NCI-H748 (cell line): ENCODE measurements at regions not wholly inside any gene's neighbourhood (a gene's known extent, or its start where the extent isn't known, plus 50 kb on each side); places are given as distances from the start of the nearest gene placed in this dataset.
A peak's percentile ranks its signal among the peaks of the same experiment; 100 is the strongest.

ENCODE experiments used
- DNase-seq: peaks from one replicate; lab custom pipeline; 2025; ENCODE audit not compliant: unreplicated experiment; lab: John Stamatoyannopoulos, UW

GRCh38 chr4:138535316-138535715, 293.2 kb upstream of the SLC7A11 start:
- no peak for DNase-seq

- peak; percentile 53 for DNase-seq
These were observed 280.2 kb upstream of the SLC7A11 start for GRCh38 chr4:138522366-138522765.

- DNase-seq: no peak
These were observed 279.7 kb upstream of the SLC7A11 start for GRCh38 chr4:138521809-138522208.

GRCh38 chr4:138519436-138519835, 277.3 kb upstream of the SLC7A11 start:
- no peak for DNase-seq

- DNase-seq: no peak
These were observed 271.4 kb upstream of the SLC7A11 start for GRCh38 chr4:138513535-138513934.

- DNase-seq: no peak
These were observed 270.6 kb upstream of the SLC7A11 start for GRCh38 chr4:138512756-138513155.

- no peak for DNase-seq
These were observed 267.9 kb upstream of the SLC7A11 start for GRCh38 chr4:138510053-138510452.

GRCh38 chr4:138509346-138509745, 267.2 kb upstream of the SLC7A11 start:
- no peak for DNase-seq

GRCh38 chr4:138507522-138507921, 265.4 kb upstream of the SLC7A11 start:
- no peak for DNase-seq

GRCh38 chr4:138501614-138502013, 259.5 kb upstream of the SLC7A11 start:
- DNase-seq: no peak

- no peak for DNase-seq
These were observed 258.7 kb upstream of the SLC7A11 start for GRCh38 chr4:138500869-138501268.

GRCh38 chr4:138499627-138500026, 257.5 kb upstream of the SLC7A11 start:
- DNase-seq: no peak

- DNase-seq: peak; percentile 36
These were observed 252.8 kb upstream of the SLC7A11 start for GRCh38 chr4:138494931-138495330.

GRCh38 chr4:138494116-138494515, 252.0 kb upstream of the SLC7A11 start:
- DNase-seq: no peak

GRCh38 chr4:138492176-138492575, 250.0 kb upstream of the SLC7A11 start:
- DNase-seq: no peak

- DNase-seq: no peak
These were observed 246.4 kb upstream of the SLC7A11 start for GRCh38 chr4:138488533-138488932.

- DNase-seq: no peak
These were observed 245.5 kb upstream of the SLC7A11 start for GRCh38 chr4:138487670-138488069.

GRCh38 chr4:138487230-138487629, 245.1 kb upstream of the SLC7A11 start:
- no peak for DNase-seq

- no peak for DNase-seq
These were observed 243.3 kb upstream of the SLC7A11 start for GRCh38 chr4:138485498-138485897.

- DNase-seq: no peak
These were observed 233.0 kb upstream of the SLC7A11 start for GRCh38 chr4:138475116-138475515.

- no peak for DNase-seq
These were observed 231.2 kb upstream of the SLC7A11 start for GRCh38 chr4:138473339-138473738.

GRCh38 chr4:138460477-138461414, 218.6 kb upstream of the SLC7A11 start:
- DNase-seq: no peak

- DNase-seq: no peak
These were observed 216.6 kb upstream of the SLC7A11 start for GRCh38 chr4:138458751-138459150.
